DMS79 (cell line): ENCODE measurements at regions not wholly inside any gene's neighbourhood (a gene's known extent, or its start where the extent isn't known, plus 50 kb on each side); places are given as distances from the start of the nearest gene placed in this dataset.

ENCODE experiments used
- DNase-seq: peaks from one replicate; lab custom pipeline; 2025; lab: John Stamatoyannopoulos, UW

GRCh38 chr10:121235692-121236091 lies 362.6 kb downstream of the FGFR2 start:
- no peak for DNase-seq

GRCh38 chr10:121236621-121237020 lies 361.6 kb downstream of the FGFR2 start:
- no peak for DNase-seq

- DNase-seq = no peak
Observed at GRCh38 chr10:121237718-121238117, 360.5 kb downstream of the FGFR2 start.

- no peak for DNase-seq
Observed at GRCh38 chr10:121240011-121240410, 358.2 kb downstream of the FGFR2 start.

- DNase-seq = no peak
Observed at GRCh38 chr10:121240556-121240955, 357.7 kb downstream of the FGFR2 start.

GRCh38 chr10:121241337-121241736 lies 356.9 kb downstream of the FGFR2 start:
- DNase-seq = no peak

- no peak for DNase-seq
Observed at GRCh38 chr10:121242741-121243608, 355.3 kb downstream of the FGFR2 start.

- no peak for DNase-seq
Observed at GRCh38 chr10:121243609-121244241, 354.5 kb downstream of the FGFR2 start.

- DNase-seq = no peak
Observed at GRCh38 chr10:121244818-121245217, 353.4 kb downstream of the FGFR2 start.

- no peak for DNase-seq
Observed at GRCh38 chr10:121245754-121246153, 352.5 kb downstream of the FGFR2 start.

- no peak for DNase-seq
Observed at GRCh38 chr10:121248266-121248665, 350.0 kb downstream of the FGFR2 start.

GRCh38 chr10:121250995-121251764 lies 347.1 kb downstream of the FGFR2 start:
- DNase-seq = no peak

- DNase-seq = no peak
Observed at GRCh38 chr10:121252756-121253155, 345.5 kb downstream of the FGFR2 start.

- no peak for DNase-seq
Observed at GRCh38 chr10:121260377-121260776, 337.9 kb downstream of the FGFR2 start.

- no peak for DNase-seq
Observed at GRCh38 chr10:121261665-121262064, 336.6 kb downstream of the FGFR2 start.

GRCh38 chr10:121262774-121263430 lies 335.3 kb downstream of the FGFR2 start:
- DNase-seq = no peak

GRCh38 chr10:121263431-121263783 lies 334.8 kb downstream of the FGFR2 start:
- no peak for DNase-seq

GRCh38 chr10:121265360-121266123 lies 332.7 kb downstream of the FGFR2 start:
- no peak for DNase-seq

GRCh38 chr10:121266370-121266769 lies 331.9 kb downstream of the FGFR2 start:
- DNase-seq = no peak

- DNase-seq = no peak
Observed at GRCh38 chr10:121267236-121268003, 330.8 kb downstream of the FGFR2 start.

- DNase-seq = no peak
Observed at GRCh38 chr10:121268363-121268762, 329.9 kb downstream of the FGFR2 start.
